DND-41 (cell line): ENCODE measurements at regions not wholly inside any gene's neighbourhood (a gene's known extent, or its start where the extent isn't known, plus 50 kb on each side); places are given as distances from the start of the nearest gene placed in this dataset.
"Not testable (repeated sequence)": the region's sequence is repeated elsewhere in the genome, so short reads cannot be mapped to it uniquely, and the experiment has no call there.

Experiments used
- CTCF ChIP-seq: IDR thresholded peaks from 2 replicates; pipeline ENCODE4 v1.5.1; 2012; ENCODE audit warnings: borderline replicate concordance, low read length, moderate library complexity, mild to moderate bottlenecking; ENCODE audit not compliant: poor library complexity, severe bottlenecking; ENCODE audit errors: extremely low read depth
- EZH2 ChIP-seq: IDR thresholded peaks from 3 replicates; pipeline ENCODE4 v1.6.1; 2012; ENCODE audit warnings: borderline replicate concordance, low read depth, mild to moderate bottlenecking, moderate library complexity, low read length, inconsistent platforms; ENCODE audit not compliant: severe bottlenecking

- not testable (repeated sequence) for TF ChIP-seq EZH2, CTCF
These were observed 106.5 kb downstream of the NPIPB11 start for GRCh38 chr16:29300030-29300491.
